ENCODE measurements at regions not wholly inside any gene's neighbourhood (a gene's known extent, or its start where the extent isn't known, plus 50 kb on each side); places are given as distances from the start of the nearest gene placed in this dataset.
A peak's percentile ranks its signal among the peaks of the same experiment; 100 is the strongest.

GRCh38 chr13:80054806-80055205 is 286.1 kb downstream of the SPRY2 start:
- peak; percentile 53 for ATAC-seq (ENCODE audit: low read depth)
- no peaks in the 10 kb centered on the region for H3K36me3 ChIP-seq (ENCODE audit: control insufficient read depth, insufficient read depth, low read length)
- in situ Hi-C loops (cut with MboI; ENCODE audit: low sequenced_read_pairs) (no loop called here), intact Hi-C loops (cut with micrococcal nuclease) (no loop called here), dilution Hi-C loops (cut with HindIII; ENCODE audit: low sequenced_read_pairs, unreplicated experiment) (no loop called here)
- H3K4ac ChIP-seq (ENCODE audit: low read depth, low read length) = 0 out of 2 replicates have a peak overlapping the region, but pooled peaks have one; percentile 46
- no peak overlapping the region for H3K14ac ChIP-seq (replicated peaks; ENCODE audit: low read depth, low read length)
- H3K56ac ChIP-seq (ENCODE audit: extremely low read depth, insufficient read depth, low read length) = no peak overlapping the region
- H3K27me3 ChIP-seq (ENCODE audit: control insufficient read depth, insufficient read depth, low read length) = no peaks in the 10 kb centered on the region
- H3K9me1 ChIP-seq (ENCODE audit: insufficient read depth, low read length) = peaks cover 2% of the 10 kb centered on the region; the same call in 1 of the 2 replicates
- H4K91ac ChIP-seq (ENCODE audit: insufficient read depth, low read depth, low read length) = no peak overlapping the region; the same call in 1 of the 2 replicates
- peak overlapping the region; percentile 24; the same call in 1 of the 2 replicates for H2AK5ac ChIP-seq (ENCODE audit: low read depth, low read length)
- H2BK15ac ChIP-seq (ENCODE audit: low read depth, low read length) = peak overlapping the region; percentile 45; the same call in 1 of the 3 replicates
- H2AFZ ChIP-seq (replicated peaks; ENCODE audit: low read length, poor library complexity) = no peak overlapping the region
- no TSS peak for BruUV-seq (replicated peaks)
- POLR2A ChIA-PET (ENCODE audit: unreplicated experiment) = no interaction called here
- TF ChIP-seq CHD1 (IDR thresholded peaks at IDR 0.05; ENCODE audit: low read depth, low read length) (no peak), CEBPB (IDR thresholded peaks at IDR 0.05; ENCODE audit: low read depth, low read length) (peak; percentile 14; the same call in 1 of the 2 replicates), NFE2L2 (IDR thresholded peaks at IDR 0.05; ENCODE audit: low read depth, low read length) (no peak)
- CTCF ChIA-PET = no interaction called here
- no peak overlapping the region for H3K23ac ChIP-seq (ENCODE audit: low read depth, low read length)
- no peaks in the 10 kb centered on the region for H3K9me3 ChIP-seq (ENCODE audit: control insufficient read depth, insufficient read depth, low read length)
- H3K9ac ChIP-seq (ENCODE audit: low read depth, low read length) = no peak overlapping the region
- peak overlapping the region; percentile 14; the same call in 1 of the 2 replicates for H3K18ac ChIP-seq (ENCODE audit: low read depth, low read length)
- H3K4me1 ChIP-seq (ENCODE audit: control insufficient read depth, insufficient read depth, low read length) = peaks cover 4% of the 10 kb centered on the region
- H4K20me1 ChIP-seq (ENCODE audit: insufficient read depth, low read length) = no peaks in the 10 kb centered on the region
- peak; percentile 73 for DNase-seq
- no peak overlapping the region for H3K4me3 ChIP-seq (ENCODE audit: insufficient read depth, low read depth, low read length)
- no peak overlapping the region for H2BK5ac ChIP-seq (ENCODE audit: low read depth, low read length, poor library complexity, severe bottlenecking)
- no peak overlapping the region for H2BK120ac ChIP-seq (ENCODE audit: low read depth, low read length)
- H4K5ac ChIP-seq (ENCODE audit: low read depth, low read length) = no peak overlapping the region; the same call in 1 of the 2 replicates
- WGBS, 2 experiments (ENCODE audit: extremely low coverage in 2 of 2, insufficient read length in 1 of 2) = no CpG with 5 or more reads among the region's 3 CpGs
- no peaks in the 10 kb centered on the region for H3K79me1 ChIP-seq (ENCODE audit: low read depth in 1 of 2, low read length in 2 of 2)
- no peak overlapping the region; the same call in 1 of the 2 replicates for H3K4me2 ChIP-seq (ENCODE audit: low read depth, low read length)
- H2AK9ac ChIP-seq (replicated peaks; ENCODE audit: low read depth, low read length, poor library complexity) = no peak overlapping the region
- no peak overlapping the region for H3K27ac ChIP-seq (ENCODE audit: insufficient read depth, low read length)
- peak overlapping the region in 1 of 2 experiments; percentile 47; a peak in 1 of 4 replicates for H4K8ac ChIP-seq (ENCODE audit: low read depth in 2 of 2, low read length in 2 of 2)
- peak overlapping the region; percentile 44; the same call in 1 of the 2 replicates for H2BK20ac ChIP-seq (ENCODE audit: low read depth, low read length)

Measured in IMR-90 (cell line).